ENCODE measurements at regions not wholly inside any gene's neighbourhood (a gene's known extent, or its start where the extent isn't known, plus 50 kb on each side); places are given as distances from the start of the nearest gene placed in this dataset.

DNA sequence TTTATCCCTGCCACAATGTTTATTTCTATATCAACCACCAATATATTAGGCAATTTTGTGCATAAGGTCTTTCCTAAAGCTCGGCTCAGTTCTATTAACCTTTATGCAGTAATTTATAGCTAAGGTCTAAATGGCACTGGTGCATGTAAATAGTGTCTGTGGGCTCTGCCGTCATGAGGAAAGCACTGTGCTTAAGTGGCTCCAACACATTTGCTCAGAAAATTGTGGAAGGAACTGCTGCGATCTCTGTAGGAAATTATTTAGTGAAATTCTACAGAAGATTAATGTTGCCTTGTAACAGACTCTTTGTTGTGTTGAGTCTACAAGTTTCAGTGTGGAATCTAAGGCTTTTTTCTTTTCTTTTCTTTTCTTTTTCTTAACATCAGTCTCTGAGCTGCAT is 54.0 kb upstream of the EGLN3 start:
- Mint-ChIP-seq H3K4me1 (peaks cover 0 to 18% (median 0%) of the 10 kb centered on the region in 7 donors), H3K27ac (no peak overlapping the region), H3K27me3 (peaks cover 0 to 61% (median 0%) of the 10 kb centered on the region in 5 donors), H3K36me3 (peaks cover 0 to 46% (median 11%) of the 10 kb centered on the region in 5 donors), H3K4me3 (no peak overlapping the region), H3K9me3 (peaks cover 0 to 11% (median 0%) of the 10 kb centered on the region in 11 donors)
- DNase-seq (no peak), ATAC-seq (no peak)
- Histone ChIP-seq H3K4me1 (ENCODE audit: control insufficient read depth in 2 of 2, insufficient read depth in 2 of 2, low read length in 2 of 2) (no peaks in the 10 kb centered on the region), H3K4me3 (ENCODE audit: low read length) (no peak overlapping the region), H3K27me3 (ENCODE audit: control insufficient read depth in 2 of 2, insufficient read depth in 2 of 2, low read length in 2 of 2) (no peaks in the 10 kb centered on the region), H3K27ac (ENCODE audit: low read depth, low read length) (no peak overlapping the region), H3K36me3 (ENCODE audit: control insufficient read depth in 2 of 3, insufficient read depth in 3 of 3, low read length in 3 of 3) (no peaks in the 10 kb centered on the region), H3K9me3 (ENCODE audit: control insufficient read depth in 2 of 3, low read length in 3 of 3) (no peaks in the 10 kb centered on the region)
- POLR2A ChIA-PET: no interaction called here
- intact Hi-C loops (cut with micrococcal nuclease): no loop called here
- CTCF ChIA-PET: no interaction called here

DNA sequence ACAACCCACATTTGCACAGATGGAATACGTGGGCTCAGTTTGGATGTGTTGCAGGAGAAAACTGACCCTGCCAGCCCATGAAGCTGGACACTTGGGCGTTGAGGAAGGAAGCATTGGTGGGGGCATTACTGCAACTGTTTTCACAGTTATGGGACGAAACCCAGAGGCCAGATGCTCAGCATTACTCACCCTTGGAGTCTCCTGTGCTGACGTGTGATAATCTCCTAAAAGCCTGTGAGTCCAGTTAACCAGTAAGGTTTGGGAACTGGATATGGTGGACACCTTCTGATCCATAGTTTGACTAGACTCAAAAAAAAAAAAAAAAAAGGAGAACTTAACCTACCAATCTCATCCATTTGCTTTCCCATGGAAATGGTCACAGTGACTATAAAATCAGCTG is 52.8 kb upstream of the EGLN3 start:
- no peak overlapping the region for H3K27ac ChIP-seq (ENCODE audit: low read depth, low read length)
- Mint-ChIP-seq H3K4me3 (no peak overlapping the region), H3K36me3 (peaks cover 0 to 44% (median 11%) of the 10 kb centered on the region in 5 donors), H3K9me3 (peaks cover 0 to 7% (median 0%) of the 10 kb centered on the region in 11 donors), H3K27me3 (peaks cover 0 to 61% (median 0%) of the 10 kb centered on the region in 5 donors), H3K27ac (no peak overlapping the region), H3K4me1 (peaks cover 0 to 20% (median 0%) of the 10 kb centered on the region in 7 donors)
- no peaks in the 10 kb centered on the region for H3K4me1 ChIP-seq (ENCODE audit: control insufficient read depth in 2 of 2, insufficient read depth in 2 of 2, low read length in 2 of 2)
- POLR2A ChIA-PET: no interaction called here
- intact Hi-C loops (cut with micrococcal nuclease): no loop called here
- ATAC-seq: no peak
- H3K4me3 ChIP-seq (ENCODE audit: low read length): no peak overlapping the region
- H3K27me3 ChIP-seq (ENCODE audit: control insufficient read depth in 2 of 2, insufficient read depth in 2 of 2, low read length in 2 of 2): no peaks in the 10 kb centered on the region
- H3K9me3 ChIP-seq (ENCODE audit: control insufficient read depth in 2 of 3, low read length in 3 of 3): no peaks in the 10 kb centered on the region
- no peaks in the 10 kb centered on the region for H3K36me3 ChIP-seq (ENCODE audit: control insufficient read depth in 2 of 3, insufficient read depth in 3 of 3, low read length in 3 of 3)
- no peak for DNase-seq
- CTCF ChIA-PET: no interaction called here

GRCh38 chr14:34003082-34003668 is 52.3 kb upstream of the EGLN3 start:
- no peak overlapping the region for H3K27ac Mint-ChIP-seq
- no peaks in the 10 kb centered on the region for H3K4me1 ChIP-seq (ENCODE audit: control insufficient read depth in 2 of 2, insufficient read depth in 2 of 2, low read length in 2 of 2)
- H3K9me3 ChIP-seq (ENCODE audit: control insufficient read depth in 2 of 3, low read length in 3 of 3): no peaks in the 10 kb centered on the region
- intact Hi-C loops (cut with micrococcal nuclease): no loop called here
- DNase-seq: no peak
- no peaks in the 10 kb centered on the region for H3K27me3 ChIP-seq (ENCODE audit: control insufficient read depth in 2 of 2, insufficient read depth in 2 of 2, low read length in 2 of 2)
- ChIA-PET CTCF (no interaction called here), POLR2A (no interaction called here)
- H3K27ac ChIP-seq (ENCODE audit: low read depth, low read length): no peak overlapping the region
- peaks cover 0 to 64% (median 0%) of the 10 kb centered on the region in 5 donors for H3K27me3 Mint-ChIP-seq
- no peak for ATAC-seq
- no peak overlapping the region for H3K4me3 Mint-ChIP-seq
- no peaks in the 10 kb centered on the region for H3K36me3 ChIP-seq (ENCODE audit: control insufficient read depth in 2 of 3, insufficient read depth in 3 of 3, low read length in 3 of 3)
- H3K9me3 Mint-ChIP-seq: peaks cover 0 to 7% (median 0%) of the 10 kb centered on the region in 11 donors
- H3K36me3 Mint-ChIP-seq: peaks cover 0 to 45% (median 11%) of the 10 kb centered on the region in 5 donors
- H3K4me3 ChIP-seq (ENCODE audit: low read length): no peak overlapping the region
- peaks cover 0 to 25% (median 0%) of the 10 kb centered on the region in 7 donors for H3K4me1 Mint-ChIP-seq
